ENCODE measurements at regions not wholly inside any gene's neighbourhood (a gene's known extent, or its start where the extent isn't known, plus 50 kb on each side); places are given as distances from the start of the nearest gene placed in this dataset.

DNA sequence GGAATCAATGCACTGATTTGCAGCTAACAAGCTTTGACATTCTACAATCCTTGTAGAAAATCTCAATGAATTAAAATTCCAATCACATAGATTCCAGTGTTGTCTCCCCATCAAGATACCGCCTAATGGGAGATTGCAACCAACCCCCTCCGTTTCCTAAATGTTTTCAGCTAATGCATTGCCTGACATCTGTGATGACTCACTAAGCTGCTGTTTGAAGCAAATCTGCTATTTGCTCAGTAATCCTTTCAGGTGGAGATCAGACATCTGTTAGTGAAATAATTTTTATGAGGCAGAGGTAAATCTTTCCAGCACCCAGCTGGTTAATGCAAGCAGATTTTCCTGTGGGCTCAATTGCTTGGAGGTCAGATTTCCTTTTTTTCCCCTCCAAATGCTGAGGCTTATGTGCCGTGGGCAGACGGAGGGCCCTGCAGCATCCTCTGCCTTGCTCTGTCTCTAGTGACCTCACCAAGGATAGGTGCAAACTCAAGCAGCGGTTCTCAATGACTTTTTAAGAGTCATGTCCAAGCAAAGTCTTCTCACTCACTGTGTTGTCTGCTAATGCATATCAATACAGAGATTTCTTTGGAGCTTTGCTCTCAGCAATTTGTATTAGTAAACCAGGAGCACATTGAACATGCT, 91.1 kb upstream of the RAB3GAP2 start:
- TF ChIP-seq SP1 (IDR thresholded peaks at IDR 0.05) (no peak), HDGF (IDR thresholded peaks at IDR 0.05; ENCODE audit: borderline replicate concordance) (no peak), CTBP1 (IDR thresholded peaks at IDR 0.05; ENCODE audit: borderline replicate concordance) (no peak)
